ENCODE measurements at regions not wholly inside any gene's neighbourhood (a gene's known extent, or its start where the extent isn't known, plus 50 kb on each side); places are given as distances from the start of the nearest gene placed in this dataset.

GRCh38 chr6:14212632-14213031, 95.1 kb downstream of the CD83 start:
- Histone ChIP-seq H3K4me1 (peaks cover 0 to 14% (median 9%) of the 10 kb centered on the region in 4 donors), H3K27ac (no peak overlapping the region), H3K9me3 (no peaks in the 10 kb centered on the region), H3K27me3 (no peaks in the 10 kb centered on the region), H3K36me3 (no peaks in the 10 kb centered on the region), H3K4me3 (no peak overlapping the region)
- intact Hi-C loops (cut with DNase I): no loop called here
- 90 to 98% methylated on average over 5 of the region's 5 CpGs for WGBS, 2 donors
- no peak for DNase-seq
- TF ChIP-seq POLR2A (IDR thresholded peaks at IDR 0.05): no peak

GRCh38 chr6:14216946-14217684, 99.5 kb downstream of the CD83 start:
- Histone ChIP-seq H3K27me3 (no peaks in the 10 kb centered on the region), H3K27ac (no peak overlapping the region), H3K36me3 (no peaks in the 10 kb centered on the region), H3K4me1 (peaks cover 0 to 2% (median under 1%) of the 10 kb centered on the region in 4 donors), H3K4me3 (no peak overlapping the region), H3K9me3 (no peaks in the 10 kb centered on the region)
- DNase-seq: no peak
- intact Hi-C loops (cut with DNase I): no loop called here
- TF ChIP-seq POLR2A (IDR thresholded peaks at IDR 0.05) (no peak), POLR2AphosphoS5 (IDR thresholded peaks at IDR 0.05) (no peak), CTCF (IDR thresholded peaks at IDR 0.05) (no peak), EP300 (IDR thresholded peaks at IDR 0.05) (no peak)
- 86 to 92% methylated on average over 13 of the region's 13 CpGs for WGBS, 2 donors

- intact Hi-C loops (cut with DNase I): no loop called here
- no peak overlapping the region for H3K27ac ChIP-seq
- 20 to 68% methylated on average over 12 of the region's 12 CpGs for WGBS, 2 donors
These were observed 100.4 kb downstream of the CD83 start for GRCh38 chr6:14217728-14218518.

GRCh38 chr6:14218519-14218800, 100.9 kb downstream of the CD83 start:
- no peak for DNase-seq
- Histone ChIP-seq H3K9me3 (no peaks in the 10 kb centered on the region), H3K4me3 (no peak overlapping the region), H3K27me3 (no peaks in the 10 kb centered on the region), H3K4me1 (no peaks in the 10 kb centered on the region), H3K36me3 (no peaks in the 10 kb centered on the region), H3K27ac (no peak overlapping the region)
- 56 to 69% methylated on average over 1 of the region's 1 CpG for WGBS, 2 donors
- intact Hi-C loops (cut with DNase I): no loop called here
- no peak for TF ChIP-seq POLR2A (IDR thresholded peaks at IDR 0.05)
- TF ChIP-seq CTCF (IDR thresholded peaks at IDR 0.05): no peak
- no peak for TF ChIP-seq EP300 (IDR thresholded peaks at IDR 0.05)
- TF ChIP-seq POLR2AphosphoS5 (IDR thresholded peaks at IDR 0.05): no peak

More at GRCh38 chr6:14217728-14218518, 100.4 kb downstream of the CD83 start:
- Histone ChIP-seq H3K4me3 (no peak overlapping the region), H3K27me3 (no peaks in the 10 kb centered on the region), H3K4me1 (no peaks in the 10 kb centered on the region), H3K36me3 (no peaks in the 10 kb centered on the region), H3K9me3 (no peaks in the 10 kb centered on the region)
- TF ChIP-seq POLR2A (IDR thresholded peaks at IDR 0.05) (no peak), POLR2AphosphoS5 (IDR thresholded peaks at IDR 0.05) (no peak)
- no peak for DNase-seq

- no peak for TF ChIP-seq EP300 (IDR thresholded peaks at IDR 0.05)
- no peak for TF ChIP-seq POLR2AphosphoS5 (IDR thresholded peaks at IDR 0.05)
- no peak for TF ChIP-seq POLR2A (IDR thresholded peaks at IDR 0.05)
- no peak for TF ChIP-seq CTCF (IDR thresholded peaks at IDR 0.05)
- WGBS, 2 donors: 93 to 95% methylated on average over 8 of the region's 8 CpGs
- Histone ChIP-seq H3K4me3 (no peak overlapping the region), H3K9me3 (no peaks in the 10 kb centered on the region), H3K36me3 (no peaks in the 10 kb centered on the region), H3K27me3 (no peaks in the 10 kb centered on the region), H3K27ac (no peak overlapping the region), H3K4me1 (no peaks in the 10 kb centered on the region)
- no peak for DNase-seq
- intact Hi-C loops (cut with DNase I): no loop called here
These were observed 104.2 kb downstream of the CD83 start for GRCh38 chr6:14221564-14222279.

Measured in sigmoid colon (tissue), 6 donors.